Mucosa of rectum (tissue), 2 donors: ENCODE measurements at regions not wholly inside any gene's neighbourhood (a gene's known extent, or its start where the extent isn't known, plus 50 kb on each side); places are given as distances from the start of the nearest gene placed in this dataset.

ENCODE experiments used
- H3K27ac ChIP-seq, 2 donors: one replicate each; pipeline ENCODE4 v1.7.0; 2013; ENCODE audit warnings: inconsistent platforms in 2 of 2, low read depth in 2 of 2, low read length in 2 of 2
- H3K27me3 ChIP-seq, 2 donors: one replicate each; pipeline ENCODE4 v1.7.0; 2013; ENCODE audit warnings: low read length in 2 of 2; ENCODE audit not compliant: control insufficient read depth in 2 of 2, insufficient read depth in 2 of 2
- H3K36me3 ChIP-seq, 2 donors: one replicate each; pipeline ENCODE4 v1.7.0; 2013; ENCODE audit warnings: low read length in 2 of 2; ENCODE audit not compliant: control insufficient read depth in 2 of 2, insufficient read depth in 2 of 2
- H3K4me1 ChIP-seq, 2 donors: one replicate each; pipeline ENCODE4 v1.7.0; 2013; ENCODE audit warnings: low read length in 2 of 2, mild to moderate bottlenecking in 1 of 2; ENCODE audit not compliant: control insufficient read depth in 2 of 2, insufficient read depth in 2 of 2
- H3K4me3 ChIP-seq, 2 donors: one replicate each; pipeline ENCODE4 v1.7.0; 2013; ENCODE audit warnings: low read length in 2 of 2
- H3K9ac ChIP-seq, 2 donors: one replicate each; pipeline ENCODE4 v1.7.0; 2013; ENCODE audit warnings: low read length in 2 of 2, low read depth in 1 of 2, mild to moderate bottlenecking in 1 of 2
- H3K9me3 ChIP-seq, 2 donors: one replicate each; pipeline ENCODE4 v1.7.0; 2013; ENCODE audit warnings: low read length in 2 of 2; ENCODE audit not compliant: control insufficient read depth in 2 of 2
- donor health status: healthy.
- donor health status: Normal muscosa, but diverticular disease.

DNA sequence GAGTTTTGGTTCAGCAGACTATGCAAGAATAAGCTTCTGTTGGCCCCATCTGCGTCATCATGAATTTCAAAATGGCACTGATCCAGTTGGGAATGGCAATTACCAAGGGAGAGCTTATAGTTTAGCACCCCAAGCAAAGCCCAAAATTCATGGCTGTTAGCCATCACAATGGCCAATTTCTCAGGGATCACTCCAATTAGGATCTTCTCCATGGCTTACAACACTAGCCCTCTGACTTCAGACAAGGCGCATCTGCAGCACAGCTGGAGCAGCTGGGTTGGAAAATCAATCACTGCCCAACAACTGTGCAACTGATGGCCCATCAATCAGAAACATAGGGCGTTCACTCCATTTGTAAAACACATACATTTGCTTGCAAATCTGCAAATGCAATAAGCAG lies 273.6 kb downstream of the SRBD1 start:
- Histone ChIP-seq H3K9me3 (no peaks in the 10 kb centered on the region), H3K27ac (no peak overlapping the region), H3K9ac (no peak overlapping the region), H3K4me3 (no peak overlapping the region), H3K27me3 (no peaks in the 10 kb centered on the region), H3K4me1 (no peaks in the 10 kb centered on the region), H3K36me3 (no peaks in the 10 kb centered on the region)

DNA sequence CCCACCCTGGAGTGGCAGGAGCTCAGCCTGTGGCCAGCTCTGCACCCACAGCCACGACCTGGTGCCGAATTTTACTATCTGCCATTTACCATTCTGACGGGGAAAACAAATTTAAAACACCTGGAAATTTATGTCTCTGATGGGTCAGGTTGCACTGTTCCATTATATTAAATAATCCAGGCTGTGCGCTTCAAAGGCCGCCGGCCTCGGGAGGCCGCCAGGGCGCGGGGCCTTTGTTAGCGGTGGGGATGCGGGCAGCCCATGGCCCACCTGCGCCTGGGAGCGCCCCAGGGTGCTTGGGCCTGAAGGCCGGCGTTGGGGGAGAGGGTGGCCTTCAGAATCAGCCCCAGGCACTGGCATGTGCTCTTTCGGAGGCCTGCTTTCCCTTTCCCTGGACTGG lies 276.9 kb downstream of the SRBD1 start:
- no peaks in the 10 kb centered on the region for H3K36me3 ChIP-seq
- H3K9me3 ChIP-seq: no peaks in the 10 kb centered on the region
- no peak overlapping the region for H3K27ac ChIP-seq
- no peaks in the 10 kb centered on the region for H3K4me1 ChIP-seq
- no peak overlapping the region for H3K9ac ChIP-seq
- H3K27me3 ChIP-seq: no peaks in the 10 kb centered on the region
- H3K4me3 ChIP-seq: no peak overlapping the region

DNA sequence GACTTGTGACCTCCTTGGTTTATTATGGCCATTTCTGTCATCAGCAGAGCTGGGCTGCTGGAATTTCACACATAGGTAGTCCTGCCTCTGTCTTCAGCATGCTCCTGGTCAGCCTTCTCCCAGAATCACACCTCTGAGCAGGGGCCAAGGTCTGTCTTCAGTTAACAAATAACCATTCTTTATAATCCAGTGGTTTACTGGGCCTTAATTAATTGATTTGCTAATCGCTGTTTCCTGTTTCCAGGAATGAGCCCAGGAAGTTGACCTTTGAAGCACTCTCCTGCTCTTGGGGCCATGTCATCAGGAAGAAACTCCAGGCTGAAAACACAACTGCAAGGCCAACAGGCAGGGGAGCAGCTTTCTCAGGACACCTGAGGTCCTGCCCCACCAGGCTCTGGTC lies 278.5 kb downstream of the SRBD1 start:
- Histone ChIP-seq H3K27ac (no peak overlapping the region), H3K27me3 (peaks cover 0 to 3% of the 10 kb centered on the region in 2 donors), H3K9me3 (no peaks in the 10 kb centered on the region), H3K4me1 (no peaks in the 10 kb centered on the region), H3K4me3 (no peak overlapping the region), H3K36me3 (no peaks in the 10 kb centered on the region), H3K9ac (no peak overlapping the region)

DNA sequence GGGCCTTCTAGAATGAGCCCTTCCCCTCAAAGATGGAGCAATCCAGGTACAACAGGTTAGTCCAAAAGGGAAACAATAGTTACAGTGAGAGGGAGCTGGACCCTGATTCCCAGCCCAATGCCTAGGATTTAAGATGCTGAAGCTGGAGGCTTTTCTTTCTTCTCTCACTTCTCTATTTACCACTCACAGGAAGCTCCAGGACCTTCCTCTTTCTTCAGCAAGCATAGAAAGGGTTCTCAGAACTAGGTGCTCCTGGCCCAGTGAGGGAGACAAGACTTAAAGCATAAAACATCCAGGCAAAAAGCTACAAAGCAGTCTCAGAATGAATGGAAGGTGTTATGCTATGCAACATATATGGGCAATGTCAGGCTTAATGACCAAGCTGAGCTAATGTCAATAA lies 279.0 kb downstream of the SRBD1 start:
- no peak overlapping the region for H3K4me3 ChIP-seq
- no peak overlapping the region for H3K27ac ChIP-seq
- H3K9ac ChIP-seq: no peak overlapping the region
- H3K36me3 ChIP-seq: no peaks in the 10 kb centered on the region
- no peaks in the 10 kb centered on the region for H3K9me3 ChIP-seq
- peaks cover 0 to 3% of the 10 kb centered on the region in 2 donors for H3K27me3 ChIP-seq
- H3K4me1 ChIP-seq: no peaks in the 10 kb centered on the region

DNA sequence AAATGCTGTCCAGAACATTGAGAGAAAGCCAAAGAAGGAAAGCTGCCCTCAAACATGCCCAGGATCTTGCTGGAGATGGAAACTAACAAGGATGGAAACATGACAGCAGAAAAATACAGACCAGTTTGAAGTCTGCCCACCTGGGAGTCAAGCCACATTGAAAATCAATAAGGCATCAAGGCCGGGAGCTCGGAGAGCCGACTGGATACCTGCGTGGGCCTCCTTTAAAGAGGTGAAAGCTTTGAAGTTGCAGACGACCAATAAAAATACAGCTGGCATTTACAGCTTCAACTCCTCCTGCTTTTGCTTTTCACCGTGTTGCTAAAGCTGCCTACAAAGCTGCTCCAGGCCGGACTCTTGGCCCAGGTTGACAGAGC lies 279.7 kb downstream of the SRBD1 start:
- Histone ChIP-seq H3K9ac (no peak overlapping the region), H3K9me3 (no peaks in the 10 kb centered on the region), H3K4me1 (no peaks in the 10 kb centered on the region), H3K27ac (no peak overlapping the region), H3K27me3 (peaks cover 0 to 3% of the 10 kb centered on the region in 2 donors), H3K36me3 (no peaks in the 10 kb centered on the region), H3K4me3 (no peak overlapping the region)

DNA sequence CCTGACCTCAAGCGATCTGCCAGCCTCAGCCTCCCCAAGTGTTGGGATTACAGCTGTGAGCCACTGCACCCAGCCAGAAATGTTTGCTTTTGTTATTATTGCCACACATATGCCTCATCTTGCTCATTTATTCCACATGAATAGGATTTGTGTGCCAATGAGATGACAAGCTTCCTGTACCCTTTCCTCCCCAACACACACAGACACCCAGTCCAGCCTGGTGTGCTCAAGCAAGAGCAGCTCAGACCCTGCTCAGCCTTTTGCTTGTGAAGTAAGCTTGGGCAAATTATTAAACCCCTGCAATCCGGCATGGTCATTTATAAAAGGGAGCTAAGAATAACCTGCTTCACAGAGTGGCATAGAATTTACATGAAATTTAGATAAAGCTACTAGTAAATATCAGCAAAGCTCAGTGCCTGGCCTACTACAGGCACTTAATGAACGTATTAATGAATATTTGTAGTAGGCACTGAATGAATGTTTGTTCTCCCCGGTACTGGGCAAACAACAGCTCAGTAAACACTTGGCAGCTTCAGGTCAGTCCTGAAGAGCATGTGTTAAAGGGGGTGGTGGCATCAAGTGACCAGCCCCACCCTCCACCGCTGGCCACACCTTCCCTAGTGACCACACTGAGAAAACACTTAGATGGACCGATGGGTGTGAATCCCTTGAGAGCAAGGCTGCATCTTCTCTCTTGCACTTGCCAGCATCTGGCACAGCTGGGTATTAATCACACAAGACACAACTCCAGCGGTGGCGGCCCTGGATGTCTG lies 280.2 kb downstream of the SRBD1 start:
- Histone ChIP-seq H3K4me1 (no peaks in the 10 kb centered on the region), H3K36me3 (no peaks in the 10 kb centered on the region), H3K4me3 (no peak overlapping the region), H3K27me3 (peaks cover 0 to 3% of the 10 kb centered on the region in 2 donors), H3K9me3 (no peaks in the 10 kb centered on the region), H3K27ac (no peak overlapping the region), H3K9ac (no peak overlapping the region)

DNA sequence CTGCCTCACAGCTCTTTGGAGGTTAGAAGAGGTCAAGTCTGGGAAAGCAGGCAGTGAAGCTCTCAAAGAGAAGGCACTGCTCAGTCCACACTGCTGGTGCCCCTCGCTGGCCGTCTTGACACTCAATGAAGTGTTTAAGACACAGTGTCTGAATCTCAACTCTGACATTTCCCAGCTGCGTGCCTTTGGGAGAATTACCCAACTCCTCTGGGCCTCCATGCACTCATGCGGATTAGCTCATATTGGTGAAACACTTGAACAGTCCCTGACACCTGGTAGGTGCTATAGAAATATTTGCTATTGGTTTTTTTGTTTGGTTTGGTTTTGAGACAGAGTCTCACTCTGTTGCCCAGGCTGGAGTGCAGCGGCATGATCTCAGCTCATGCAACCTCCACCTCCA lies 281.0 kb downstream of the SRBD1 start:
- H3K27me3 ChIP-seq: peaks cover 0 to 3% of the 10 kb centered on the region in 2 donors
- no peak overlapping the region for H3K27ac ChIP-seq
- no peak overlapping the region for H3K4me3 ChIP-seq
- H3K4me1 ChIP-seq: no peaks in the 10 kb centered on the region
- H3K9ac ChIP-seq: no peak overlapping the region
- H3K9me3 ChIP-seq: no peaks in the 10 kb centered on the region
- no peaks in the 10 kb centered on the region for H3K36me3 ChIP-seq

DNA sequence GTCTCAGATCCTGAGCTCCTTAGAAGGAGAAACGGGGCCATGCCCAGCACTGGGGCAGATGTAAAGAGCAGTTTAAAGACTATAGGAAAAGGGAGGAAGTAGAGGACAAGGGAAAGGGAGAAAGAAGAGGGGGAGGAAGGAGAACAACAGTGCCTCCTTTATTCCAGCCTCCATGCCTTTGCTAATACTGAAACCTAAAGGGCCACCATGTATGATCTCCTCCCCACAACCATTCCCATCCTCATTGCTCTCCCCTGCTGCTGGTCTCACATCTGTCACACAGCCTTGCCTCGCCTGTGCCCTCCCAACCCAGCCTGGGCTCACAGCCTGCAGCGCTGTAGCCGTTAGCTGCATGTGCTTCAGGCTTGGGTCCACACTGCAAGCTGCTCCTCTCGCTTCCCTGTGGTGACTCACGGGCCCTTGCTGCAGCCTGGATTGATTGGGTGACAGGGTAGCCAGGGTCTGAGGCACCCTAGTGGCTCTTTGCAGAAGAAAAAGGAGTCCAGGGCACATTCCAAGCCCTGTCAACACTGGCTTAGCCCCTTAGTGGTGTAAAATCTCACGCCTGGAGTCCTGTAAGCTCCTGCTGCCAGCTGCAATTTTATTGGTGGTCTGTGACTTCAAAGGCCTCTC lies 281.9 kb downstream of the SRBD1 start:
- Histone ChIP-seq H3K27ac (no peak overlapping the region), H3K36me3 (no peaks in the 10 kb centered on the region), H3K27me3 (peaks cover 0 to 3% of the 10 kb centered on the region in 2 donors), H3K4me1 (no peaks in the 10 kb centered on the region), H3K9me3 (no peaks in the 10 kb centered on the region), H3K9ac (no peak overlapping the region), H3K4me3 (no peak overlapping the region)

DNA sequence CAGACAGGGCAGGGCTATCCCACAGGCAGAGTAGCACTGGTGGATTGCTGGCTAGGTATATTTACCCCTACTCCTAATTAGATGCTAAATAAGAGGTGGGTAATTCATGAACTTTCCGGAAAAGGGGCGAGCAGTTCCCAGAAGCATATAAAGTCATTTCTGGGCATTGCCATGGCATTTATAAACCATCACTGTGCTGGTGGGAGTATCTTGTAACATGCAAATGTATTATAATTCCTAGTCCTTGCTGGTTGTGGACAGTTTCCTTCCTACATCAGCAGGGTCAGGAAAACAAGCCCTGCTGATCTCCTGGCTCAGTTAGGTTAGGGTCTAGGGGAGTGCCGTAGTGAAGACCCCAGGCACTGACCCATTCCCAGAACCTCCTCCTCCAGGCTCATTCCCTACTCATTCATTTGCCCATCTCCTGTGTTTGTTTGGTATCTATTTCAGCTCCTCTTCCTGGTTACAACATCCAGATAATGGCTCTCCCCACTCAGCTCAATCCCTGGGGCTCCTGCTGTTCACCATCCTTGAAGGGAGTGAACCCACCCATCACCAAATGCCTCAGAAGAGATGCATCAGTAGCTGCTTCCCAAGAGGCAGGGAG lies 282.7 kb downstream of the SRBD1 start:
- no peak overlapping the region for H3K4me3 ChIP-seq
- H3K27me3 ChIP-seq: peaks cover 0 to 3% of the 10 kb centered on the region in 2 donors
- H3K9me3 ChIP-seq: no peaks in the 10 kb centered on the region
- H3K36me3 ChIP-seq: no peaks in the 10 kb centered on the region
- H3K9ac ChIP-seq: no peak overlapping the region
- no peak overlapping the region for H3K27ac ChIP-seq
- H3K4me1 ChIP-seq: no peaks in the 10 kb centered on the region

DNA sequence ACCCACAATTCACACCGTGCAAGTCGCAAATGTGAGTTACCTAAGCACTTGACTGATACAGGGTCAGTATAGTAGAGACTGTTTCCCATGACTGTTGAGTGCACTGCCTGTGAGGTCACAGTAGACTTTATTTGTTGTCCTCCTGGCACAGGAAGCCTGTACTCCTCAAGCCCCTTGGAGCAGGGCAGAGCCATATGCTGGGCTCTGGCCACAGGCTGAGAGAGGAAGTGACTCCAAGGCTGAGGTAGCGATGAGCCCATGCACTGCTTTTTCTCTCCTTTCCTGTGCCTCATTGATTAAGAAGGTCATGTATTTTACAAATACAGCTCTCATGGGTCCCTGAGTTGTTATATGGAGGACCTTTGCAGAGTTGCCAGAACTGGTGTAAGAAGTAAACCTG lies 287.7 kb downstream of the SRBD1 start:
- Histone ChIP-seq H3K9ac (no peak overlapping the region), H3K36me3 (no peaks in the 10 kb centered on the region), H3K9me3 (no peaks in the 10 kb centered on the region), H3K4me1 (no peaks in the 10 kb centered on the region), H3K4me3 (no peak overlapping the region), H3K27me3 (peaks cover 0 to 3% of the 10 kb centered on the region in 2 donors), H3K27ac (no peak overlapping the region)
